ENCODE measurements at regions not wholly inside any gene's neighbourhood (a gene's known extent, or its start where the extent isn't known, plus 50 kb on each side); places are given as distances from the start of the nearest gene placed in this dataset.

DNA sequence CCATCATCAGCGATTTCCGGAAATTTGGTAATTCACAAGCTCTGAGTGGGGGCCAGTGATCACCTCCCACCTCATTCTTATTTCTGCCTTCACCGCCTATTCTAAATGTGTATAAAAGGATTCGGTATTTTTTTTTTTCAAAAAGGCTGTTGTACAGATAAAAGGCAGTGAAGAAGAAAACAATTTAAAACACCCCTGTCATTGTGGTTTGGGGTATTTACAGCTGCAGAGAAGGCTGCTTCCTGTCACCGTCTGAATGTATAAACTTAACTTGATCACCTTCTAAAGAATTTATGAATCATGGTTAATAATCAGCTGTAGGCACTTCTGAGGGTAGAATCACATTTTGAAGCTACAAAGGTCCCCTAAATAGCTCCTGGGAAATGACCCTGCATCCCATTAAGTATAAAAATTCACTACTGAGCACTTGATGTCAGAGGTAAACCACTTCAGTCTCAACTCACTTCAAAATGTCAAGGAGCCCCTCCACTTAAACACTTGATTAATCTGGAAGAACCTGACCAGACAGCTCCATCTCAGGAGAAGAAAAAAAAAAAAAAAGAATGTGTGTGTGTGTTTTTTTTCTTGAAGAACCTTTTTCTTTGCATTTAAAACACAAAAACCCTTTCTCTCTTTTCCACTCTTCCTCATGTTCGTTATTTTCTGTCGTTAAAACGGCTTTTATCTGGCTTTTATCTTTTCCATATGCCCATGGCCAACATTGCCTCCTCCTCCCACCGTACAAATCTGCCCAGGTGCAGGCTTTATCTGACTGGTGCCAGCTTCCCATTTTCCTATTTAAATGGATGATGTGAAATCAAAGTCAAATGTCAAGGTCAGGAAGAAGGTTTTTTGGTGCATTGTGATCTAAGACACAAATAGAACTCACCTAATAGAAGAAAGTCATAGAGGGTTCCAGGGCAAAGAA, 291.2 kb downstream of the IRX1 start:
- no peak for TF ChIP-seq CTCF (IDR thresholded peaks at IDR 0.05)
- TF ChIP-seq EZH2 (IDR thresholded peaks at IDR 0.05; ENCODE audit: borderline replicate concordance, insufficient read depth, low read depth, low read length, poor library complexity, severe bottlenecking) = no peak
